ENCODE measurements at regions not wholly inside any gene's neighbourhood (a gene's known extent, or its start where the extent isn't known, plus 50 kb on each side); places are given as distances from the start of the nearest gene placed in this dataset.
"Not testable (repeated sequence)": the region's sequence is repeated elsewhere in the genome, so short reads cannot be mapped to it uniquely, and the experiment has no call there.

GRCh38 chr13:61891401-61891800, 475.8 kb upstream of the PCDH20 start:
- Histone ChIP-seq H3K4me3 (ENCODE audit: low read depth, low read length) (no peak overlapping the region), H3K27ac (ENCODE audit: low read depth) (no peak overlapping the region), H3K36me3 (ENCODE audit: insufficient read depth) (no peaks in the 10 kb centered on the region), H3K4me1 (ENCODE audit: insufficient read depth) (no peaks in the 10 kb centered on the region)
- no peak for DNase-seq (ENCODE audit: extremely low spot score)

GRCh38 chr13:61884830-61885229, 469.2 kb upstream of the PCDH20 start:
- WGBS, result 78% methylated on average over 4 of the region's 4 CpGs
- Histone ChIP-seq H3K4me1 (ENCODE audit: insufficient read depth) (no peaks in the 10 kb centered on the region), H3K27ac (ENCODE audit: low read depth) (no peak overlapping the region), H3K36me3 (ENCODE audit: insufficient read depth) (no peaks in the 10 kb centered on the region), H3K4me3 (ENCODE audit: low read depth, low read length) (no peak overlapping the region)
- no peak for DNase-seq (ENCODE audit: extremely low spot score)

GRCh38 chr13:61880578-61881283, 465.1 kb upstream of the PCDH20 start:
- H3K4me3 ChIP-seq (ENCODE audit: low read depth, low read length), result no peak overlapping the region
- 57% methylated on average over 3 of the region's 3 CpGs for WGBS
- H3K36me3 ChIP-seq (ENCODE audit: insufficient read depth), result no peaks in the 10 kb centered on the region
- H3K27ac ChIP-seq (ENCODE audit: low read depth), result no peak overlapping the region
- no peaks in the 10 kb centered on the region for H3K4me1 ChIP-seq (ENCODE audit: insufficient read depth)
- no peak for DNase-seq (ENCODE audit: extremely low spot score)

- WGBS, result 86% methylated on average over 4 of the region's 4 CpGs
- H3K27ac ChIP-seq (ENCODE audit: low read depth); DNase-seq (ENCODE audit: extremely low spot score); H3K36me3 ChIP-seq (ENCODE audit: insufficient read depth); H3K4me1 ChIP-seq (ENCODE audit: insufficient read depth); H3K4me3 ChIP-seq (ENCODE audit: low read depth, low read length): not testable (repeated sequence)
Measured at GRCh38 chr13:61878565-61878964, 462.9 kb upstream of the PCDH20 start.

GRCh38 chr13:61874970-61875579, 459.4 kb upstream of the PCDH20 start:
- Histone ChIP-seq H3K4me1 (ENCODE audit: insufficient read depth) (no peaks in the 10 kb centered on the region), H3K27ac (ENCODE audit: low read depth) (no peak overlapping the region), H3K4me3 (ENCODE audit: low read depth, low read length) (no peak overlapping the region), H3K36me3 (ENCODE audit: insufficient read depth) (no peaks in the 10 kb centered on the region)
- WGBS, result 65% methylated on average over 2 of the region's 2 CpGs
- DNase-seq (ENCODE audit: extremely low spot score), result no peak

- H3K36me3 ChIP-seq (ENCODE audit: insufficient read depth), result no peaks in the 10 kb centered on the region
Measured at GRCh38 chr13:61873717-61874116, 458.1 kb upstream of the PCDH20 start.

GRCh38 chr13:61857198-61857597, 441.5 kb upstream of the PCDH20 start:
- Histone ChIP-seq H3K4me3 (ENCODE audit: low read depth, low read length) (no peak overlapping the region), H3K4me1 (ENCODE audit: insufficient read depth) (no peaks in the 10 kb centered on the region), H3K36me3 (ENCODE audit: insufficient read depth) (no peaks in the 10 kb centered on the region), H3K27ac (ENCODE audit: low read depth) (no peak overlapping the region)
- 74% methylated on average over 3 of the region's 3 CpGs for WGBS
- no peak for DNase-seq (ENCODE audit: extremely low spot score)

More at GRCh38 chr13:61873717-61874116, 458.1 kb upstream of the PCDH20 start:
- Histone ChIP-seq H3K4me1 (ENCODE audit: insufficient read depth) (no peaks in the 10 kb centered on the region), H3K27ac (ENCODE audit: low read depth) (no peak overlapping the region), H3K4me3 (ENCODE audit: low read depth, low read length) (no peak overlapping the region)
- DNase-seq (ENCODE audit: extremely low spot score), result no peak

GRCh38 chr13:61852116-61852619, 436.5 kb upstream of the PCDH20 start:
- 81% methylated on average over 5 of the region's 5 CpGs for WGBS
- Histone ChIP-seq H3K4me1 (ENCODE audit: insufficient read depth) (no peaks in the 10 kb centered on the region), H3K36me3 (ENCODE audit: insufficient read depth) (no peaks in the 10 kb centered on the region), H3K27ac (ENCODE audit: low read depth) (no peak overlapping the region), H3K4me3 (ENCODE audit: low read depth, low read length) (no peak overlapping the region)
- DNase-seq (ENCODE audit: extremely low spot score), result no peak

GRCh38 chr13:61850794-61851193, 435.1 kb upstream of the PCDH20 start:
- 80% methylated on average over 3 of the region's 3 CpGs for WGBS

GRCh38 chr13:61838568-61838967, 422.9 kb upstream of the PCDH20 start:
- DNase-seq (ENCODE audit: extremely low spot score), result no peak
- Histone ChIP-seq H3K4me1 (ENCODE audit: insufficient read depth) (no peaks in the 10 kb centered on the region), H3K4me3 (ENCODE audit: low read depth, low read length) (no peak overlapping the region), H3K36me3 (ENCODE audit: insufficient read depth) (no peaks in the 10 kb centered on the region), H3K27ac (ENCODE audit: low read depth) (no peak overlapping the region)
- 85% methylated on average over 2 of the region's 2 CpGs for WGBS

More at GRCh38 chr13:61850794-61851193, 435.1 kb upstream of the PCDH20 start:
- Histone ChIP-seq H3K36me3 (ENCODE audit: insufficient read depth) (no peaks in the 10 kb centered on the region), H3K4me3 (ENCODE audit: low read depth, low read length) (no peak overlapping the region), H3K4me1 (ENCODE audit: insufficient read depth) (no peaks in the 10 kb centered on the region), H3K27ac (ENCODE audit: low read depth) (no peak overlapping the region)
- DNase-seq (ENCODE audit: extremely low spot score), result no peak

- Histone ChIP-seq H3K4me1 (ENCODE audit: insufficient read depth) (no peaks in the 10 kb centered on the region), H3K36me3 (ENCODE audit: insufficient read depth) (no peaks in the 10 kb centered on the region), H3K4me3 (ENCODE audit: low read depth, low read length) (no peak overlapping the region), H3K27ac (ENCODE audit: low read depth) (no peak overlapping the region)
- 86% methylated on average over 3 of the region's 3 CpGs for WGBS
- DNase-seq (ENCODE audit: extremely low spot score), result no peak
Measured at GRCh38 chr13:61833228-61833627, 417.6 kb upstream of the PCDH20 start.

- H3K27ac ChIP-seq (ENCODE audit: low read depth), result no peak overlapping the region
- no peaks in the 10 kb centered on the region for H3K36me3 ChIP-seq (ENCODE audit: insufficient read depth)
- H3K4me1 ChIP-seq (ENCODE audit: insufficient read depth), result no peaks in the 10 kb centered on the region
- H3K4me3 ChIP-seq (ENCODE audit: low read depth, low read length), result no peak overlapping the region
- WGBS, result 62% methylated on average over 2 of the region's 2 CpGs
- no peak for DNase-seq (ENCODE audit: extremely low spot score)
Measured at GRCh38 chr13:61831026-61831425, 415.4 kb upstream of the PCDH20 start.

- no peak for DNase-seq (ENCODE audit: extremely low spot score)
- Histone ChIP-seq H3K4me3 (ENCODE audit: low read depth, low read length) (no peak overlapping the region), H3K4me1 (ENCODE audit: insufficient read depth) (no peaks in the 10 kb centered on the region), H3K36me3 (ENCODE audit: insufficient read depth) (no peaks in the 10 kb centered on the region), H3K27ac (ENCODE audit: low read depth) (no peak overlapping the region)
- WGBS, result 54% methylated on average over 1 of the region's 1 CpG
Measured at GRCh38 chr13:61830475-61830874, 414.8 kb upstream of the PCDH20 start.

- Histone ChIP-seq H3K4me3 (ENCODE audit: low read depth, low read length) (no peak overlapping the region), H3K36me3 (ENCODE audit: insufficient read depth) (no peaks in the 10 kb centered on the region), H3K27ac (ENCODE audit: low read depth) (no peak overlapping the region), H3K4me1 (ENCODE audit: insufficient read depth) (no peaks in the 10 kb centered on the region)
- DNase-seq (ENCODE audit: extremely low spot score), result no peak
- 93% methylated on average over 1 of the region's 1 CpG for WGBS
Measured at GRCh38 chr13:61824168-61824567, 408.5 kb upstream of the PCDH20 start.
